GM12892 (cell line): ENCODE measurements at regions not wholly inside any gene's neighbourhood (a gene's known extent, or its start where the extent isn't known, plus 50 kb on each side); places are given as distances from the start of the nearest gene placed in this dataset.

Source experiments
- POLR2A ChIP-seq: IDR thresholded peaks from 2 replicates; pipeline ENCODE4 v1.6.1; 2011; ENCODE audit warnings: low read depth, low read length, control low read depth
- POLR2AphosphoS5 ChIP-seq: IDR thresholded peaks from 2 replicates; pipeline ENCODE4 v1.6.1; 2011; ENCODE audit warnings: low read depth, low read length, control low read depth
- TAF1 ChIP-seq: IDR thresholded peaks from 2 replicates; pipeline ENCODE4 v1.6.1; 2011; ENCODE audit warnings: low read depth, mild to moderate bottlenecking, control low read depth, low read length, borderline replicate concordance

GRCh38 chr2:6301426-6301825 lies 564.3 kb downstream of the CMPK2 start:
- TF ChIP-seq POLR2A (no peak), TAF1 (no peak), POLR2AphosphoS5 (no peak)
